ENCODE measurements at regions not wholly inside any gene's neighbourhood (a gene's known extent, or its start where the extent isn't known, plus 50 kb on each side); places are given as distances from the start of the nearest gene placed in this dataset.

DNA sequence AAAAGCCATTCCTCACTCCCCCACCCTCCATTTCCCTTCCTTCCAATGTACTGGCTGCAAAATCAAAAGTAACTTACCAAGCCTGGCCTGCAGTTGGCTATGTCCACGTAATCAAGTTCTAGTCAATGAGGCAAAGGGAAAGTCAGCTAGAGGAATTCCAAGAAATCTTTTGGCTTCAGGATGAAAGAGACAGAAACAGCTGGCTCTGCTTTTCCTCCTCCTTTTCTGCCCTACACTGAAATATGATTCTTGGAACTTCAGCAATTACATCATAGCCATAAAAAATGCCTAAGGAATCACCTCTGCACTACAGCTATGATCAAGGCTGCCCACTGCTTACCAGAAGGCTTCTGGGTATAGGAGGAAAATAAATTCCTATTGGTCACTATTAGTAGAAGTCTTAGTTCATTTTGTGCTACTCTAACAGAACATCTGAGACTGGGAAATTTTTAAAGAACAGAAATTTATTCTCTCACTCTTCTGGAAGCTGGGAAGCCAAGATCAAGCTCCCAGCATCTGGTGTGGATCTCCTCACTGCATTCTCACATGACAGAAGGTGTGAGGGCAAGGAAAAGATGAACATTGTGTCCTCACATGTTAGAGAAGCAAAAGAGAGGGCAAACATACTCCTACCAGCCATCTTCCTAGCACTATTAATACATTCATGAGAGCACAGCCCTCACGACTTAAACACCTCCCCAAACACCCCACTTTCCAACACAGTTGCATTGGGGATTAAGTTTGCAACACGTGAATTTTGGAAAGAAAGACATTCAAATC is 219.9 kb downstream of the TMX3 start:
- no peaks in the 10 kb centered on the region for H4K20me1 ChIP-seq (ENCODE audit: insufficient read depth, low read length, poor library complexity, severe bottlenecking)
- no peaks in the 10 kb centered on the region for H3F3A ChIP-seq (ENCODE audit: low read depth)
- no peak overlapping the region for H3K4me3 ChIP-seq (ENCODE audit: low read length, poor library complexity, severe bottlenecking)
- H3K4me1 ChIP-seq (ENCODE audit: insufficient read depth, low read length, poor library complexity, severe bottlenecking): no peaks in the 10 kb centered on the region
- H3K79me2 ChIP-seq (ENCODE audit: insufficient read depth, low read length): no peaks in the 10 kb centered on the region
- H3K36me3 ChIP-seq (ENCODE audit: insufficient read depth, low read length): no peaks in the 10 kb centered on the region
- no peak overlapping the region for H3K9ac ChIP-seq (ENCODE audit: low read depth, low read length, poor library complexity, severe bottlenecking)
- no peaks in the 10 kb centered on the region for H3K9me2 ChIP-seq (replicated peaks; ENCODE audit: low read depth, low read length)
- no peaks in the 10 kb centered on the region for H3K9me3 ChIP-seq (ENCODE audit: insufficient read depth, low read depth, low read length)
- peak overlapping the region; percentile 45; the same call in 1 of the 2 replicates for H2AFZ ChIP-seq (ENCODE audit: low read length)
- no peaks in the 10 kb centered on the region for H3K27me3 ChIP-seq (ENCODE audit: insufficient read depth, low read length, poor library complexity, severe bottlenecking)
- H3K4me2 ChIP-seq (ENCODE audit: low read depth, low read length, poor library complexity, severe bottlenecking): no peak overlapping the region
- TF ChIP-seq EZH2phosphoT487 (IDR thresholded peaks at IDR 0.05; ENCODE audit: borderline replicate concordance): no peak
- TF ChIP-seq, protein P1, sequence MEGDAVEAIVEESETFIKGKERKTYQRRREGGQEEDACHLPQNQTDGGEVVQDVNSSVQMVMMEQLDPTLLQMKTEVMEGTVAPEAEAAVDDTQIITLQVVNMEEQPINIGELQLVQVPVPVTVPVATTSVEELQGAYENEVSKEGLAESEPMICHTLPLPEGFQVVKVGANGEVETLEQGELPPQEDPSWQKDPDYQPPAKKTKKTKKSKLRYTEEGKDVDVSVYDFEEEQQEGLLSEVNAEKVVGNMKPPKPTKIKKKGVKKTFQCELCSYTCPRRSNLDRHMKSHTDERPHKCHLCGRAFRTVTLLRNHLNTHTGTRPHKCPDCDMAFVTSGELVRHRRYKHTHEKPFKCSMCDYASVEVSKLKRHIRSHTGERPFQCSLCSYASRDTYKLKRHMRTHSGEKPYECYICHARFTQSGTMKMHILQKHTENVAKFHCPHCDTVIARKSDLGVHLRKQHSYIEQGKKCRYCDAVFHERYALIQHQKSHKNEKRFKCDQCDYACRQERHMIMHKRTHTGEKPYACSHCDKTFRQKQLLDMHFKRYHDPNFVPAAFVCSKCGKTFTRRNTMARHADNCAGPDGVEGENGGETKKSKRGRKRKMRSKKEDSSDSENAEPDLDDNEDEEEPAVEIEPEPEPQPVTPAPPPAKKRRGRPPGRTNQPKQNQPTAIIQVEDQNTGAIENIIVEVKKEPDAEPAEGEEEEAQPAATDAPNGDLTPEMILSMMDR (conservative IDR thresholded peaks at IDR 0.05; ENCODE audit: low read length): no peak

DNA sequence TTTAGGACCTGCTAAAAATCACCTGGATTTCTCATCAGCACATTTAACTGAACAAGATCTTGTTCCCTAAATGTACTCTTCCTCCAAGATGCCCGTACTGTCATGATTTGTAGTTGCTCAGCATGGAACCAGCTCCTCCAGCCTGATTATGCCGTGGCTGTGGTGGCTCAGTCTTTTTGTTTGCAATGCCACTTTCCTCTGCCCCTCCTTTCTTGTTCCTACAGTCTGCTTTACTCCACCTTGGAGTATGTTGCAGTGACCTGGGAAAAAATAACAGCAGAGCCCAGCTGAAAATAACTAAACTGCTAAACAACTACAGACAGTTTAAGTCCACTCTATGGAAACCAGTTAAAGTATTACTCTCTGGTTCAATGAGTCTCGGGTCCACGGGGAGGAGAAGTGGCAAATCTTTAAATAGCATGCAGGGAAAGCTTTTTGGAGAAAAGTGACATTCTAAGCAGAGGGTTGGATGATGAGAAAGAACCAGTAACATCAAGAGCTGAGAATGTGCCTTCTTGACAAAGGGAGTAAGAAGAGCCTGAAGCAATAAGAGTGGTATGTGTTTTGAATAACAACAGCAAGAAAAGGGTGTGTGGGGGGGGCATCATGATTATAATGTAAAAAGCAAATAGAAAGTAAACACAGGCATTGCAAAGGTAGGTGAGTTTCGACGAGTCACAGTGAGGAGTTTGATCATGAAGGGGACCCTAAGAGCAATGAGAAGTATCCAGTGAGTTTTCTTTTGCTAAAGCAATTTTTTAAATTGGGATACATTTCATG is 225.7 kb downstream of the TMX3 start:
- no peaks in the 10 kb centered on the region for H3F3A ChIP-seq (ENCODE audit: low read depth)
- no peaks in the 10 kb centered on the region for H3K9me3 ChIP-seq (ENCODE audit: insufficient read depth, low read depth, low read length)
- no peak overlapping the region for H3K4me2 ChIP-seq (ENCODE audit: low read depth, low read length, poor library complexity, severe bottlenecking)
- H3K36me3 ChIP-seq (ENCODE audit: insufficient read depth, low read length): no peaks in the 10 kb centered on the region
- H3K27me3 ChIP-seq (ENCODE audit: insufficient read depth, low read length, poor library complexity, severe bottlenecking): no peaks in the 10 kb centered on the region
- no peak overlapping the region for H3K4me3 ChIP-seq (ENCODE audit: low read length, poor library complexity, severe bottlenecking)
- no peak overlapping the region for H3K9ac ChIP-seq (ENCODE audit: low read depth, low read length, poor library complexity, severe bottlenecking)
- H2AFZ ChIP-seq (ENCODE audit: low read length): peak overlapping the region; percentile 25
- H3K4me1 ChIP-seq (ENCODE audit: insufficient read depth, low read length, poor library complexity, severe bottlenecking): no peaks in the 10 kb centered on the region
- no peaks in the 10 kb centered on the region for H3K79me2 ChIP-seq (ENCODE audit: insufficient read depth, low read length)
- H4K20me1 ChIP-seq (ENCODE audit: insufficient read depth, low read length, poor library complexity, severe bottlenecking): no peaks in the 10 kb centered on the region
- no peak for TF ChIP-seq EZH2phosphoT487 (IDR thresholded peaks at IDR 0.05; ENCODE audit: borderline replicate concordance)
- TF ChIP-seq, protein P1 (conservative IDR thresholded peaks at IDR 0.05; ENCODE audit: low read length): no peak
- no peaks in the 10 kb centered on the region for H3K9me2 ChIP-seq (replicated peaks; ENCODE audit: low read depth, low read length)

DNA sequence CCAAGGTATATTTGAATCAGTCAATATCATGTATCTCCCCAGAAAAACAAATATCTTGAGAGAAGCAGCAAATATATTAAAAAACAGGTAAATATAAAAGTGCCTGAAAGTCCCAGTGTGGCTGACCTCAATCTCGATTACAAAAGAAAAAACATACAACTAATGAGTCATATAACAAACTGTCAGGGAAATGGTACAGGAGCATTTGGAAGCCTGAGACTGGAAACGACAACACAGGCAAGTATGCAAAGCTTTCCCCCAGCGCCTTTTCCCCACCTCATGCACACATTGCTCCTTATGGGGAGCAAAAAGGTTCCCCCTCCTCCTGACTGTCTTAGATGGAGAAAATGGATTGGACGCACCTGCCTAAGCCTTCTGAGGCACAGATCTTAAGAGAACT is 230.7 kb downstream of the TMX3 start:
- Histone ChIP-seq H3K4me3 (ENCODE audit: low read length, poor library complexity, severe bottlenecking) (no peak overlapping the region), H3F3A (ENCODE audit: low read depth) (no peaks in the 10 kb centered on the region), H3K27me3 (ENCODE audit: insufficient read depth, low read length, poor library complexity, severe bottlenecking) (no peaks in the 10 kb centered on the region), H3K79me2 (ENCODE audit: insufficient read depth, low read length) (no peaks in the 10 kb centered on the region), H2AFZ (ENCODE audit: low read length) (no peak overlapping the region), H3K9me2 (replicated peaks; ENCODE audit: low read depth, low read length) (no peaks in the 10 kb centered on the region), H3K9me3 (ENCODE audit: insufficient read depth, low read depth, low read length) (no peaks in the 10 kb centered on the region), H3K36me3 (ENCODE audit: insufficient read depth, low read length) (no peaks in the 10 kb centered on the region), H3K9ac (ENCODE audit: low read depth, low read length, poor library complexity, severe bottlenecking) (no peak overlapping the region), H3K4me2 (ENCODE audit: low read depth, low read length, poor library complexity, severe bottlenecking) (no peak overlapping the region), H4K20me1 (ENCODE audit: insufficient read depth, low read length, poor library complexity, severe bottlenecking) (no peaks in the 10 kb centered on the region), H3K4me1 (ENCODE audit: insufficient read depth, low read length, poor library complexity, severe bottlenecking) (no peaks in the 10 kb centered on the region)
- TF ChIP-seq EZH2phosphoT487 (IDR thresholded peaks at IDR 0.05; ENCODE audit: borderline replicate concordance): no peak
- TF ChIP-seq, protein P1 (conservative IDR thresholded peaks at IDR 0.05; ENCODE audit: low read length): no peak
